IMR-90 (cell line): ENCODE measurements at regions not wholly inside any gene's neighbourhood (a gene's known extent, or its start where the extent isn't known, plus 50 kb on each side); places are given as distances from the start of the nearest gene placed in this dataset.

Experiments used
- ATAC-seq: fragments of 200-7000 bp; cut with Tn5 transposase; 2 replicates; pipeline ENCODE4 v1.9.1; 2020; ENCODE audit warnings: low read depth, mild to moderate bottlenecking, moderate library complexity
- BruUV-seq: library from RNA; stranded (reverse); fragments of 400-500 nt; replicated peaks from 2 replicates; lab custom pipeline; 2021; lab: Mats Ljungman, UMichigan
- CTCF ChIA-PET: fragments of 300-600 bp; formaldehyde crosslinking; extraction: SDS; loops from one replicate; lab custom pipeline; 2021; ENCODE audit warnings: antibody characterized with exemption; lab: Yijun Ruan, JAX
- POLR2A ChIA-PET: fragments of 300-600 bp; sonication (Branson Sonifier 250); formaldehyde crosslinking; loops from one replicate; lab custom pipeline; 2022; ENCODE audit warnings: antibody characterized with exemption; ENCODE audit not compliant: unreplicated experiment; lab: Charles Lee
- DNase-seq: peaks from one replicate; pipeline ENCODE4 v3.0.0; 2013
- H2AFZ ChIP-seq: replicated peaks from 2 replicates; pipeline ENCODE3; 2013; ENCODE audit warnings: low read length, mild to moderate bottlenecking; ENCODE audit not compliant: poor library complexity
- H2AK5ac ChIP-seq: 2 replicates; pipeline ENCODE4 v1.6.1; 2013; ENCODE audit warnings: low read depth, low read length, inconsistent platforms
- H2AK9ac ChIP-seq: replicated peaks from 2 replicates; pipeline ENCODE3; 2013; ENCODE audit warnings: mild to moderate bottlenecking, low read depth, low read length, moderate library complexity; ENCODE audit not compliant: poor library complexity
- H2BK120ac ChIP-seq: 2 replicates; pipeline ENCODE4 v1.6.1; 2013; ENCODE audit warnings: low read depth, low read length, inconsistent platforms
- H2BK15ac ChIP-seq: 3 replicates; pipeline ENCODE4 v1.6.1; 2013; ENCODE audit warnings: low read depth, low read length, inconsistent platforms
- H2BK20ac ChIP-seq: 2 replicates; pipeline ENCODE4 v1.6.1; 2013; ENCODE audit warnings: low read depth, mild to moderate bottlenecking, inconsistent platforms, low read length, moderate library complexity
- H2BK5ac ChIP-seq: 2 replicates; pipeline ENCODE4 v1.6.1; 2013; ENCODE audit warnings: mild to moderate bottlenecking, low read depth, low read length, inconsistent platforms; ENCODE audit not compliant: poor library complexity, severe bottlenecking
- H3K14ac ChIP-seq: replicated peaks from 2 replicates; pipeline ENCODE4 v1.6.1; 2013; ENCODE audit warnings: low read depth, low read length, inconsistent platforms
- H3K18ac ChIP-seq: 2 replicates; pipeline ENCODE4 v1.6.1; 2013; ENCODE audit warnings: low read depth, low read length, control low read depth
- H3K23ac ChIP-seq: 2 replicates; pipeline ENCODE4 v1.6.1; 2013; ENCODE audit warnings: low read depth, low read length, inconsistent platforms
- H3K27ac ChIP-seq: 2 replicates; pipeline ENCODE4 v1.5.1; 2013; ENCODE audit warnings: mild to moderate bottlenecking, control low read depth, low read length; ENCODE audit not compliant: insufficient read depth
- H3K27me3 ChIP-seq: 2 replicates; pipeline ENCODE4 v1.6.1; 2013; ENCODE audit warnings: low read length; ENCODE audit not compliant: control insufficient read depth, insufficient read depth
- H3K36me3 ChIP-seq: 2 replicates; pipeline ENCODE4 v1.6.1; 2013; ENCODE audit warnings: low read length, mixed read lengths; ENCODE audit not compliant: control insufficient read depth, insufficient read depth
- H3K4ac ChIP-seq: 2 replicates; pipeline ENCODE4 v1.6.1; 2013; ENCODE audit warnings: low read depth, low read length, inconsistent platforms
- H3K4me1 ChIP-seq: 2 replicates; pipeline ENCODE4 v1.6.1; 2013; ENCODE audit warnings: low read length, mixed read lengths; ENCODE audit not compliant: control insufficient read depth, insufficient read depth
- H3K4me2 ChIP-seq: 2 replicates; pipeline ENCODE4 v1.6.1; 2013; ENCODE audit warnings: low read depth, mild to moderate bottlenecking, control low read depth, low read length, moderate library complexity
- H3K4me3 ChIP-seq: 2 replicates; pipeline ENCODE4 v1.5.1; 2013; ENCODE audit warnings: low read depth, mild to moderate bottlenecking, control low read depth, low read length, moderate library complexity; ENCODE audit not compliant: insufficient read depth
- H3K56ac ChIP-seq: 2 replicates; pipeline ENCODE4 v1.6.1; 2013; ENCODE audit warnings: low read length, inconsistent platforms; ENCODE audit not compliant: insufficient read depth; ENCODE audit errors: extremely low read depth
- H3K79me1 ChIP-seq, 2 experiments: 2 replicates each; pipeline ENCODE4 v1.6.1; 2013; ENCODE audit warnings: low read length in 2 of 2, inconsistent platforms in 1 of 2, low read depth in 1 of 2
- H3K9ac ChIP-seq: 2 replicates; pipeline ENCODE4 v1.6.1; 2013; ENCODE audit warnings: low read depth, low read length, control low read depth
- H3K9me1 ChIP-seq: 2 replicates; pipeline ENCODE4 v1.6.1; 2013; ENCODE audit warnings: low read length, inconsistent platforms; ENCODE audit not compliant: insufficient read depth
- H3K9me3 ChIP-seq: 2 replicates; pipeline ENCODE4 v1.6.1; 2013; ENCODE audit warnings: low read length; ENCODE audit not compliant: control insufficient read depth, insufficient read depth
- H4K20me1 ChIP-seq: 2 replicates; pipeline ENCODE4 v1.6.1; 2013; ENCODE audit warnings: low read length, inconsistent platforms; ENCODE audit not compliant: insufficient read depth
- H4K5ac ChIP-seq: 2 replicates; pipeline ENCODE4 v1.6.1; 2013; ENCODE audit warnings: mild to moderate bottlenecking, low read depth, low read length, control low read depth
- H4K8ac ChIP-seq, 2 experiments: 2 replicates each; pipeline ENCODE4 v1.6.1; 2013; ENCODE audit warnings: low read depth in 2 of 2, low read length in 2 of 2, control low read depth in 1 of 2, inconsistent platforms in 1 of 2
- H4K91ac ChIP-seq: 2 replicates; pipeline ENCODE4 v1.6.1; 2013; ENCODE audit warnings: low read depth, low read length, inconsistent platforms; ENCODE audit not compliant: insufficient read depth
- CHD1 ChIP-seq: IDR thresholded peaks from 2 replicates; pipeline ENCODE4 v1.6.1; 2012; ENCODE audit warnings: low read depth, low read length, improper control_type of control experiment
- ELK1 ChIP-seq: fragments of 150-350 bp; IDR thresholded peaks from 2 replicates; pipeline ENCODE4 v1.6.1; 2016; ENCODE audit warnings: low read depth, mild to moderate bottlenecking, low read length, moderate library complexity, borderline replicate concordance
- MAFK ChIP-seq: IDR thresholded peaks from 2 replicates; pipeline ENCODE4 v1.6.1; 2012; ENCODE audit warnings: low read depth, low read length, improper control_type of control experiment
- NFE2L2 ChIP-seq: fragments of 150-350 bp; IDR thresholded peaks from 2 replicates; pipeline ENCODE4 v1.6.1; 2016; ENCODE audit warnings: low read depth, mild to moderate bottlenecking, low read length
- POLR2A ChIP-seq: IDR thresholded peaks from 2 replicates; pipeline ENCODE4 v1.6.1; 2012; ENCODE audit warnings: mild to moderate bottlenecking, low read depth, low read length
- RCOR1 ChIP-seq: IDR thresholded peaks from 2 replicates; pipeline ENCODE4 v1.6.1; 2012; ENCODE audit warnings: mild to moderate bottlenecking, low read length, improper control_type of control experiment; ENCODE audit not compliant: insufficient replicate concordance
- WGBS, 2 experiments: methylation state at CpG; one replicate each; pipeline versions ENCODE4 v1.1.5 to v1.1.7; 2013; ENCODE audit warnings: missing lambda C conversion rate in 2 of 2; ENCODE audit not compliant: insufficient read length in 1 of 2; ENCODE audit errors: extremely low coverage in 2 of 2; 5-methylcytosine and 5-hydroxymethylcytosine counted together
- dilution Hi-C: fragments of 300-500 bp; cut with HindIII; formaldehyde crosslinking; loops from one replicate; pipeline ENCODE4 v1.14.3; 2018; ENCODE audit warnings: low sequenced_read_pairs; ENCODE audit not compliant: unreplicated experiment
- in situ Hi-C: fragments of 300-500 bp; cut with MboI; formaldehyde crosslinking; loops from 3 replicates; pipeline ENCODE4 v1.14.3; 2019; ENCODE audit warnings: low sequenced_read_pairs, inconsistent platforms, mixed read lengths
- intact Hi-C: fragments of 100-400 bp; cut with micrococcal nuclease; formaldehyde crosslinking; loops from 2 replicates; pipeline ENCODE4 v1.10.0; 2022

- Histone ChIP-seq H3K9ac (no peak overlapping the region), H3K4ac (no peak overlapping the region), H3K23ac (no peak overlapping the region), H3K4me3 (no peak overlapping the region), H4K8ac (no peak overlapping the region), H3K79me1 (no peaks in the 10 kb centered on the region), H2BK120ac (no peak overlapping the region), H3K4me1 (no peaks in the 10 kb centered on the region; the same call in 1 of the 2 replicates), H2AFZ (no peak overlapping the region), H3K56ac (no peak overlapping the region), H3K27me3 (no peaks in the 10 kb centered on the region), H3K36me3 (no peaks in the 10 kb centered on the region), H4K5ac (no peak overlapping the region), H4K91ac (no peak overlapping the region), H2BK20ac (no peak overlapping the region), H2AK5ac (no peak overlapping the region), H3K18ac (no peak overlapping the region), H3K9me3 (no peaks in the 10 kb centered on the region), H3K9me1 (no peaks in the 10 kb centered on the region), H3K4me2 (no peak overlapping the region), H3K14ac (no peak overlapping the region), H4K20me1 (no peaks in the 10 kb centered on the region), H2BK5ac (no peak overlapping the region), H2BK15ac (no peak overlapping the region), H3K27ac (no peak overlapping the region), H2AK9ac (no peak overlapping the region)
- in situ Hi-C loops: no loop called here
- dilution Hi-C loops: no loop called here
- 80% methylated on average over 1 of the region's 2 CpGs; no CpG with 5 or more reads in 1 of the 2 experiments for WGBS, 2 experiments
- no peak for ATAC-seq
- DNase-seq: no peak
- intact Hi-C loops: no loop called here
- POLR2A ChIA-PET: no interaction called here
- no TSS peak for BruUV-seq
- TF ChIP-seq RCOR1 (no peak), POLR2A (no peak), MAFK (no peak), NFE2L2 (no peak), ELK1 (no peak), CHD1 (no peak)
- CTCF ChIA-PET: interaction anchor here (0.6 kb wide), 1 partner anchor 832 kb away, joined by 7 read pairs; no protein-coding TSS in a partner anchor
Measured at GRCh38 chr2:195490319-195490718, 166.7 kb upstream of the SLC39A10 start.
